Esophagus muscularis mucosa (tissue), 4 donors: ENCODE measurements at regions not wholly inside any gene's neighbourhood (a gene's known extent, or its start where the extent isn't known, plus 50 kb on each side); places are given as distances from the start of the nearest gene placed in this dataset.

Source experiments
- EP300 ChIP-seq: sonication (generic); formaldehyde crosslinking; IDR thresholded peaks from one replicate; pipeline ENCODE4 v1.6.1; 2017; ENCODE audit warnings: antibody characterized with exemption
- POLR2A ChIP-seq: fragments of 450-650 bp; IDR thresholded peaks from one replicate; pipeline ENCODE4 v1.6.1; 2017; ENCODE audit warnings: antibody characterized with exemption, moderate library complexity, mild to moderate bottlenecking, low read depth
- POLR2AphosphoS5 ChIP-seq, 2 donors: sonication (generic); formaldehyde crosslinking; IDR thresholded peaks; one replicate each; pipeline ENCODE4 v1.6.1; 2017; ENCODE audit warnings: antibody characterized with exemption in 2 of 2
- TF ChIP-seq, protein P1 (sequence below), 3 experiments: fragments of 200-600 bp in 2 of 3; fragments of 450-650 bp in 1 of 3; sonication (generic) in 2 of 3; IDR thresholded peaks; one replicate each; pipeline ENCODE4 v1.5.1; 2017 to 2019; ENCODE audit warnings: antibody characterized with exemption in 3 of 3, mild to moderate bottlenecking in 2 of 3, moderate library complexity in 1 of 3

GRCh38 chr2:55115761-55116597 lies 65.7 kb upstream of the RTN4 start:
- no peak for TF ChIP-seq POLR2A
- TF ChIP-seq, protein P1, sequence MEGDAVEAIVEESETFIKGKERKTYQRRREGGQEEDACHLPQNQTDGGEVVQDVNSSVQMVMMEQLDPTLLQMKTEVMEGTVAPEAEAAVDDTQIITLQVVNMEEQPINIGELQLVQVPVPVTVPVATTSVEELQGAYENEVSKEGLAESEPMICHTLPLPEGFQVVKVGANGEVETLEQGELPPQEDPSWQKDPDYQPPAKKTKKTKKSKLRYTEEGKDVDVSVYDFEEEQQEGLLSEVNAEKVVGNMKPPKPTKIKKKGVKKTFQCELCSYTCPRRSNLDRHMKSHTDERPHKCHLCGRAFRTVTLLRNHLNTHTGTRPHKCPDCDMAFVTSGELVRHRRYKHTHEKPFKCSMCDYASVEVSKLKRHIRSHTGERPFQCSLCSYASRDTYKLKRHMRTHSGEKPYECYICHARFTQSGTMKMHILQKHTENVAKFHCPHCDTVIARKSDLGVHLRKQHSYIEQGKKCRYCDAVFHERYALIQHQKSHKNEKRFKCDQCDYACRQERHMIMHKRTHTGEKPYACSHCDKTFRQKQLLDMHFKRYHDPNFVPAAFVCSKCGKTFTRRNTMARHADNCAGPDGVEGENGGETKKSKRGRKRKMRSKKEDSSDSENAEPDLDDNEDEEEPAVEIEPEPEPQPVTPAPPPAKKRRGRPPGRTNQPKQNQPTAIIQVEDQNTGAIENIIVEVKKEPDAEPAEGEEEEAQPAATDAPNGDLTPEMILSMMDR (IDR thresholded peaks at IDR 0.05): no peak
- TF ChIP-seq EP300: no peak
- no peak for TF ChIP-seq POLR2AphosphoS5 (IDR thresholded peaks at IDR 0.05)
